KBM-7 (cell line): ENCODE measurements at regions not wholly inside any gene's neighbourhood (a gene's known extent, or its start where the extent isn't known, plus 50 kb on each side); places are given as distances from the start of the nearest gene placed in this dataset.

ENCODE experiments used
- DNase-seq: peaks from one replicate; pipeline ENCODE4 v3.0.0-alpha.2; 2015
- in situ Hi-C: fragments of 300-500 bp; cut with MboI; formaldehyde crosslinking; loops from 2 replicates; pipeline ENCODE4 v1.14.3; 2020; ENCODE audit warnings: low sequenced_read_pairs, low pct_unique_long_range_greater_than_20kb, mixed read lengths

DNA sequence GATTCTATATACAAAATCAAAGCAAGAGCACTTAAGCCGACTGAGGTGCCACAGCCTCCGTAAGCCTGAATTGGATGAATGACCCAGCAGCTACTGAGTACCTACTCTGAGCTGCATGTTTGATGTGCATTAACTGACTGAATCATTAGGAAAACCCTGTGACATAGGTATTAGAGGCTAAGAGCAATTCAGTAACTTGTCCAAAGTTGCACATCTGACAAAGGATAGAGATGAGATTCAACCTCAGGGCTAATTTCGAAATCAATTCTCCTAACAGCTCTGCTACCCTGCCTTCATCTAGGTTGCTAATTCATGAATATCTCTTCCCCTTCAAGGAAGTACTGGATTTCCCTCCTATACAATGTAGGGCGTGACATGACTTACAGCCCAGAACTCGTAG is 89.1 kb upstream of the GLIS3 start:
- in situ Hi-C loops = no loop called here
- DNase-seq = no peak

- in situ Hi-C loops = no loop called here
- DNase-seq = no peak
Observed at GRCh38 chr9:4386819-4387218, 87.0 kb upstream of the GLIS3 start.

DNA sequence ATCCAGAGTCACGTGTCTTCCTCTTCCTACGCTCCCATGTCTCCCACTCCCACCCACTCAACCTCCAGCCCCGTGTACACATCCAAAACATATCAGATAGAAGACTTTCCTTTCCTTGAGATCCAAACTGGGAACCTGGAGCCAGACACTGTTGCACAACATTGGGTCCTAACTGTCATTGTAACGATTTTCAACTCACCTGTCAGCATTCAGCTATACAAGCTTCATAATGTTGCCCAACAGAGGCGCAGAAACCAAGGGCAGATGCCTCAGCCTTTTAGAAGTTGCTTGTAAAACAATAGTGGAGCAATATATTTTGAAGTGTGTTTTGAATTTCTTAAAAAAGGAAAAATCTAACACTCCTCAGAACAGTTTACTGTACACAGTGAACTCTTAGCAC is 84.9 kb upstream of the GLIS3 start:
- no peak for DNase-seq
- in situ Hi-C loops = no loop called here

- in situ Hi-C loops = no loop called here
- DNase-seq = peak; percentile 4
Observed at GRCh38 chr9:4382722-4383317, 83.0 kb upstream of the GLIS3 start.

- no peak for DNase-seq
- in situ Hi-C loops = no loop called here
Observed at GRCh38 chr9:4381744-4382143, 81.9 kb upstream of the GLIS3 start.

- DNase-seq = no peak
- in situ Hi-C loops = no loop called here
Observed at GRCh38 chr9:4380406-4380805, 80.5 kb upstream of the GLIS3 start.

DNA sequence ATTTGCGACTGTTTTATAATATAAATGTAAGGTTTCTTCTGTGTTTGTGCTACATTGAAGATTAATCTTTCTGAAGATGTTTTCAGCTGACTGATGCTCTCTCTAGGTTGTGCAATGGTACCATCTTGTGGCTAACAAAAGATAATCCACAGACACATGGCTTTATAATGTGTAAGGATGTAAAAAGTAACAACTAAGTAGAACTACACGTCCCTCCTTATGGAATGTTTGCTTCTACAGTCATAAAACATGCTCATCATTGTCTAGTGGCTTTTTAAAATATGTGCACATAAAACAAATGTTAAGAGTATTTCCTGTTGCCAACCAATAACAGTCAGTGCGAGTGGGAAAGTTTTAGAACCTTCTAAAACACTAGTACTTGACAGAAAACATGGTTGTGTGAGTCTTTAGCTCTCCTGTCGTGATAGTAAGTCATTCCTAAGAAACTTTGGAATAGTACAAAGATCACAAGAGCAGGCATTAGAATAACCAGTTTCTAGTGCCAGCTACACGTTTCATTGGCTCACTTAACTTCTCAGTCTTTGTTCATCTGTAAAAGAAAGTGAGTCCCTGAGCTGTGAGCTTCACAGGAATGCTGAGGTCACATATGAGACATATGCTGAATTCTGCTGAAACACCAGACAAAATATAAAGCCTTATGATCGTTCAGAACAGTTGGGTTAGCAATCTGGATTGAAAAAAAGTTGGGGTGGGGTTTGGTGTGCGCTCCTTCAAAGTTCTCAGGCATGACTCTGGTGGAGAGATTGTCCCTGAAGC is 75.7 kb upstream of the GLIS3 start:
- in situ Hi-C loops = no loop called here
- no peak for DNase-seq

DNA sequence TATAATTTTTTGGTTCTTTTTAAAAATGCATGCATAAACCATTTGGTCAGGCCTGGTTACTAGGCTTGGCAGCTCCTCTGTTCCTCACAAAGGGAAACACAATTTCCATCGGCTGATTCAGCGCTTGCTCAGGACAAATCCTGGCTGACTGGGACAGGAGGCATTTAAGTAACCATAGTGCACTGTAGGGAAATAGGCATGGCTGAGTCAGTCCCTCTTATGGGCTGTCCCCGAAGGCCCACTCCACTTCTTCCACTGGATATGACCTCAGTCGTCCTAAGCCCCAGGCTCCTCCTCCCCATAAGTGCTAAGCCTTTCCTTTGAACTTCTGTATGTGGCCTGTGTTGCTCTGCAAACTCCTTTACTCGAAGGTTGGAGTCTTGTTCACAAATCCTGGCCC is 71.2 kb upstream of the GLIS3 start:
- in situ Hi-C loops = no loop called here
- no peak for DNase-seq

GRCh38 chr9:4370501-4370900 is 70.6 kb upstream of the GLIS3 start:
- no peak for DNase-seq
- in situ Hi-C loops = no loop called here

- in situ Hi-C loops = no loop called here
- DNase-seq = peak; percentile 53
Observed at GRCh38 chr9:4366591-4367330, 66.9 kb upstream of the GLIS3 start.

- in situ Hi-C loops = no loop called here
- no peak for DNase-seq
Observed at GRCh38 chr9:4365055-4365454, 65.2 kb upstream of the GLIS3 start.

GRCh38 chr9:4362281-4362680 is 62.4 kb upstream of the GLIS3 start:
- in situ Hi-C loops = no loop called here
- DNase-seq = no peak

DNA sequence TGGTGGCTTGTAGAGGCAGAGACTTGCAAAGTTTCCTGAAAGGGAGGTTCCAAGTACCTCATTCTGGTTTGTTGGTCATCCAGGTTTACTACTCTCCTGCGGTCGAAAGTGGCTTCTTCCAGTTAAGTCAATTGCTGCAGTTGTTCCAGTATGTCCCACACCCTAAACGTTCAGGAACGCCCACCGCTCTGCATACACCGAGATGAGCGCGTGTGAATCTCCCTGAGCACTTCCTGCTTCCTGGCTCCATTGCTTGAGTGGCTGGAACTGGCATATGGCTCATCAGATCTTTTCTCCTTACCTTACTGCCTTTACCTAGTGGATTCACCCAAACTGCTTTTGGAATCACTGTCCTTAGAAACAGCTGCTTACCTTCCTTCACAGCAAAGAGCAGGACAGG is 59.1 kb upstream of the GLIS3 start:
- no peak for DNase-seq
- in situ Hi-C loops = no loop called here

DNA sequence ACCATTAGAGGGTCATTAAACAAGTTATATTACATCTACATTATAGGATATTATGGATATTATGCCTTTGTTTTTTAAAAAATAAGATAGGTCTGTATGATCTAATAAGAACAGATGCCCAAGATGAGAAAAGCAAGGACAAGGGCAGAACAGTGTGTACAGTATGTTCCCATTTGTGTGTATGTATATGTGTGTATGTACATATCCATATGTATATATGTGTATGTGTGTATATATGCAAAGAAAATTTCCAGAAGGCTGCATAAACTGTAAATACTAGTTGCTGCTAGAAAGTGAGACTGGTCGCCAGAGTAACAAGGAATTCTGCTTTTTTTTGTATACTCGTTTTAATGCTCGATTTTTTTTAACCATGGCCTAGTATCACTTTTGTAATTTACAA is 58.1 kb upstream of the GLIS3 start:
- no peak for DNase-seq
- in situ Hi-C loops = no loop called here

DNA sequence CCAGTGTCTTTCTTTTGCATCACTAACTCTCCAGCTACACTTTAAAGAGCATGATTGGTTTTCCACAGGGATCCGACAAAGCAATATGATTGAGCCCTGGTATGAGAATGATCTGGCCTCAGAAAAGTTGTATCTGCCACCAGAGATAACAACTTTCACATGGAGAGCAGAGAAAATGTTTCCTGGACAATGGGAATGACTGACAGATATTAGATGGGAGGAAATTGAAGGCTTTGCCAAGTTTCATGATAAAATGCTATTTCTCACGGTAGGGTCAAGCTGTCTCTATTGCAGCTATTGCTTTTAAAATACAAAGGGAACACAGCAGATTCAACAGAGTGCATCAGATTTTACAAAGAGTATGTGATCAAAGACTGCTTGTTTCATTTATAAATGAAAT is 56.4 kb upstream of the GLIS3 start:
- in situ Hi-C loops = no loop called here
- no peak for DNase-seq

GRCh38 chr9:4353236-4353635 is 53.4 kb upstream of the GLIS3 start:
- no peak for DNase-seq
- in situ Hi-C loops = no loop called here

- no peak for DNase-seq
- in situ Hi-C loops = no loop called here
Observed at GRCh38 chr9:4349816-4350418, 50.0 kb upstream of the GLIS3 start.
